PC-3 (cell line): ENCODE measurements at regions not wholly inside any gene's neighbourhood (a gene's known extent, or its start where the extent isn't known, plus 50 kb on each side); places are given as distances from the start of the nearest gene placed in this dataset.

Experiments
- ATAC-seq: fragments of 200-7000 bp; cut with Tn5 transposase; 2 replicates; pipeline ENCODE4 v1.9.1; 2020; ENCODE audit warnings: mild to moderate bottlenecking, moderate library complexity
- BruUV-seq: library from RNA; stranded (reverse); fragments of 400-500 nt; replicated peaks from 2 replicates; lab custom pipeline; 2021; lab: Mats Ljungman, UMichigan
- CTCF ChIA-PET: fragments of 300-600 bp; sonication (Branson Sonifier 250); formaldehyde crosslinking; loops from one replicate; lab custom pipeline; 2022; ENCODE audit warnings: antibody characterized with exemption; lab: Charles Lee
- POLR2A ChIA-PET: fragments of 300-600 bp; sonication (Branson Sonifier 250); formaldehyde crosslinking; loops from one replicate; lab custom pipeline; 2022; ENCODE audit warnings: antibody characterized with exemption; ENCODE audit not compliant: unreplicated experiment; lab: Charles Lee
- DNase-seq: peaks from one replicate; pipeline ENCODE4 v3.0.0-alpha.2; 2015
- H2AFZ ChIP-seq: fragments of 300-600 bp; sonication (generic); 2 replicates; pipeline ENCODE4 v1.6.0; 2016; ENCODE audit warnings: antibody characterized with exemption, low read length
- H3F3A ChIP-seq: fragments of 300-600 bp; sonication (generic); one replicate; pipeline ENCODE4 v1.6.0; 2017; ENCODE audit warnings: antibody characterized with exemption, low read length, control low read depth, mild to moderate bottlenecking; ENCODE audit not compliant: unreplicated experiment
- H3K27ac ChIP-seq: fragments of 300-600 bp; sonication (generic); 2 replicates; pipeline ENCODE4 v1.5.1; 2016; ENCODE audit warnings: mild to moderate bottlenecking, low read length
- H3K27me3 ChIP-seq: fragments of 300-600 bp; sonication (generic); 2 replicates; pipeline ENCODE4 v1.6.1; 2016; ENCODE audit warnings: low read length, mixed read lengths
- H3K36me3 ChIP-seq: fragments of 300-600 bp; sonication (generic); 2 replicates; pipeline ENCODE4 v1.6.1; 2016; ENCODE audit warnings: low read depth, mixed run types, low read length, mixed read lengths
- H3K4me1 ChIP-seq: fragments of 300-600 bp; sonication (generic); 2 replicates; pipeline ENCODE4 v1.5.1; 2016; ENCODE audit warnings: low read length; ENCODE audit not compliant: insufficient read depth
- H3K4me2 ChIP-seq: fragments of 300-600 bp; sonication (generic); 2 replicates; pipeline ENCODE4 v1.6.0; 2016; ENCODE audit warnings: low read length
- H3K4me3 ChIP-seq: fragments of 300-600 bp; sonication (generic); 2 replicates; pipeline ENCODE4 v1.5.1; 2016; ENCODE audit warnings: mild to moderate bottlenecking, low read length, mixed read lengths
- H3K79me2 ChIP-seq: fragments of 300-600 bp; sonication (generic); 2 replicates; pipeline ENCODE4 v1.6.1; 2017; ENCODE audit warnings: low read length, mixed read lengths
- H3K9ac ChIP-seq: fragments of 300-600 bp; sonication (generic); 2 replicates; pipeline ENCODE4 v1.6.0; 2016; ENCODE audit warnings: mild to moderate bottlenecking, low read length
- H3K9me2 ChIP-seq: fragments of 300-600 bp; sonication (generic); replicated peaks from 2 replicates; pipeline ENCODE4 v1.6.1; 2016; ENCODE audit warnings: mixed run types, low read length, mixed read lengths
- H3K9me3 ChIP-seq: fragments of 300-600 bp; sonication (generic); 2 replicates; pipeline ENCODE4 v1.6.1; 2016; ENCODE audit warnings: low read length, mixed read lengths
- H4K20me1 ChIP-seq: fragments of 300-600 bp; sonication (generic); 2 replicates; pipeline ENCODE4 v1.6.1; 2016; ENCODE audit warnings: low read length, mixed read lengths
- CTCF ChIP-seq: fragments of 300-600 bp; sonication (generic); conservative IDR thresholded peaks from 2 replicates; pipeline ENCODE4 v1.5.1; 2017; ENCODE audit warnings: antibody characterized with exemption, low read depth, mild to moderate bottlenecking, low read length
- EZH2 ChIP-seq: fragments of 300-600 bp; sonication (generic); IDR thresholded peaks from one replicate; pipeline ENCODE4 v1.6.1; 2017; ENCODE audit warnings: antibody characterized with exemption, mild to moderate bottlenecking, low read length; ENCODE audit not compliant: unreplicated experiment
- EZH2phosphoT487 ChIP-seq: fragments of 300-600 bp; sonication (generic); IDR thresholded peaks from 2 replicates; pipeline ENCODE4 v1.6.1; 2018; ENCODE audit warnings: mild to moderate bottlenecking, antibody characterized with exemption, low read length, borderline replicate concordance
- intact Hi-C: fragments of 100-400 bp; cut with micrococcal nuclease; formaldehyde crosslinking; loops from 2 replicates; pipeline ENCODE4 v1.9.0; 2023

- H3K27me3 ChIP-seq: no peaks in the 10 kb centered on the region
- no peak overlapping the region for H3K27ac ChIP-seq
- H3K4me2 ChIP-seq: no peak overlapping the region
- H3K4me3 ChIP-seq: no peak overlapping the region
- no peaks in the 10 kb centered on the region for H3K9me3 ChIP-seq
- no peak for DNase-seq
- H3K9me2 ChIP-seq: no peaks in the 10 kb centered on the region
- no peaks in the 10 kb centered on the region for H3K79me2 ChIP-seq
- ChIA-PET CTCF (no interaction called here), POLR2A (no interaction called here)
- H2AFZ ChIP-seq: no peak overlapping the region
- no peak for TF ChIP-seq EZH2
- TF ChIP-seq EZH2phosphoT487: no peak
- TF ChIP-seq CTCF: no peak
- no peaks in the 10 kb centered on the region for H4K20me1 ChIP-seq
- intact Hi-C loops: no loop called here
- ATAC-seq: no peak
- BruUV-seq: no TSS peak
- peaks cover 13% of the 10 kb centered on the region for H3K4me1 ChIP-seq
- no peaks in the 10 kb centered on the region for H3K36me3 ChIP-seq
- no peak overlapping the region for H3K9ac ChIP-seq
- H3F3A ChIP-seq: no peaks in the 10 kb centered on the region
Measured at GRCh38 chr3:24631481-24631880, 136.8 kb upstream of the THRB start.

- H3K9me2 ChIP-seq: no peaks in the 10 kb centered on the region
- intact Hi-C loops: loop anchor here (2.0 kb wide), 1 partner anchor 48 kb away; no protein-coding TSS in a partner anchor
- H3K36me3 ChIP-seq: no peaks in the 10 kb centered on the region
- peaks cover 16% of the 10 kb centered on the region for H3K4me1 ChIP-seq
- H3K4me2 ChIP-seq: no peak overlapping the region
- H3K9ac ChIP-seq: no peak overlapping the region
- ATAC-seq (no peak), DNase-seq (no peak)
- no peaks in the 10 kb centered on the region for H3K27me3 ChIP-seq
- BruUV-seq: no TSS peak
- no peaks in the 10 kb centered on the region for H3F3A ChIP-seq
- CTCF ChIA-PET: no interaction called here
- no peak overlapping the region for H3K4me3 ChIP-seq
- no peak overlapping the region for H3K27ac ChIP-seq
- H3K79me2 ChIP-seq: no peaks in the 10 kb centered on the region
- no peaks in the 10 kb centered on the region for H3K9me3 ChIP-seq
- no peaks in the 10 kb centered on the region for H4K20me1 ChIP-seq
- POLR2A ChIA-PET: no interaction called here
- TF ChIP-seq EZH2 (no peak), EZH2phosphoT487 (no peak), CTCF (no peak)
- H2AFZ ChIP-seq: no peak overlapping the region
Measured at GRCh38 chr3:24639061-24639460, 144.4 kb upstream of the THRB start.

GRCh38 chr3:24639481-24640329 lies 145.1 kb upstream of the THRB start:
- no peak overlapping the region for H3K9ac ChIP-seq
- no peaks in the 10 kb centered on the region for H3K79me2 ChIP-seq
- H4K20me1 ChIP-seq: no peaks in the 10 kb centered on the region
- H3K9me3 ChIP-seq: no peaks in the 10 kb centered on the region
- DNase-seq (no peak), ATAC-seq (no peak)
- TF ChIP-seq CTCF (no peak), EZH2phosphoT487 (no peak), EZH2 (no peak)
- intact Hi-C loops: loop anchor here (1.0 to 2.0 kb wide), 7 partner anchors 44 to 453 kb away; no protein-coding TSS in a partner anchor
- no peaks in the 10 kb centered on the region for H3K9me2 ChIP-seq
- 0 out of 2 replicates have a peak overlapping the region, but pooled peaks have one; percentile 17 for H2AFZ ChIP-seq
- no peaks in the 10 kb centered on the region for H3K27me3 ChIP-seq
- no TSS peak for BruUV-seq
- H3K27ac ChIP-seq: no peak overlapping the region
- ChIA-PET CTCF (no interaction called here), POLR2A (no interaction called here)
- no peaks in the 10 kb centered on the region for H3K36me3 ChIP-seq
- H3K4me2 ChIP-seq: no peak overlapping the region
- peaks cover 16% of the 10 kb centered on the region for H3K4me1 ChIP-seq
- no peaks in the 10 kb centered on the region for H3F3A ChIP-seq
- H3K4me3 ChIP-seq: no peak overlapping the region
